SK-N-SH (cell line): ENCODE measurements at regions not wholly inside any gene's neighbourhood (a gene's known extent, or its start where the extent isn't known, plus 50 kb on each side); places are given as distances from the start of the nearest gene placed in this dataset.
"Not testable (repeated sequence)": the region's sequence is repeated elsewhere in the genome, so short reads cannot be mapped to it uniquely, and the experiment has no call there.

ENCODE experiments used
- CTCF ChIA-PET: fragments of 300-600, 350-600 bp; formaldehyde crosslinking; extraction: SDS; loops from one replicate; lab custom pipeline; 2021; lab: Yijun Ruan, JAX
- POLR2A ChIA-PET: fragments of 350-600 bp; sonication (Branson Sonifier 250); formaldehyde crosslinking; extraction: SDS; loops from one replicate; lab custom pipeline; 2020; ENCODE audit warnings: antibody characterized with exemption, inconsistent platforms; lab: Yijun Ruan, JAX
- DNase-seq: peaks from one replicate; pipeline ENCODE4 v3.0.0; 2012
- H2AFZ ChIP-seq: fragments of 200-600 bp; sonication (generic); 2 replicates; pipeline ENCODE4 v1.8.1; 2016; ENCODE audit warnings: antibody characterized with exemption, mild to moderate bottlenecking, low read depth
- H3F3A ChIP-seq: fragments of 200-600 bp; sonication (generic); replicated peaks from 2 replicates; pipeline ENCODE3; 2016; ENCODE audit warnings: antibody characterized with exemption, mild to moderate bottlenecking; ENCODE audit not compliant: insufficient read depth
- H3K27ac ChIP-seq, 2 experiments: fragments of 200-500 bp in 1 of 2; fragments of 200-600 bp in 1 of 2; sonication (Bioruptor generic) in 1 of 2; sonication (generic), shearing (Covaris generic) in 1 of 2; 2 replicates each; pipeline versions ENCODE4 v1.5.1 to v1.6.1; 2014 to 2016; ENCODE audit warnings: low read depth in 2 of 2, inconsistent platforms in 1 of 2, low read length in 1 of 2, mild to moderate bottlenecking in 1 of 2, mixed read lengths in 1 of 2
- H3K27me3 ChIP-seq: fragments of 200-600 bp; sonication (generic), shearing (Covaris generic); 2 replicates; pipeline ENCODE4 v1.6.1; 2016; ENCODE audit warnings: mixed run types; ENCODE audit not compliant: insufficient read depth
- H3K36me3 ChIP-seq, 2 experiments: fragments of 200-500 bp in 1 of 2; fragments of 200-600 bp in 1 of 2; sonication (Bioruptor generic) in 1 of 2; sonication (generic) in 1 of 2; replicated peaks in 1 of 2; 2 replicates each; pipeline versions ENCODE3 to v1.5.1; 2014 to 2016; ENCODE audit warnings: low read length in 1 of 2, mild to moderate bottlenecking in 1 of 2; ENCODE audit not compliant: insufficient read depth in 2 of 2, control insufficient read depth in 1 of 2
- H3K4me1 ChIP-seq, 2 experiments: fragments of 200-500 bp in 1 of 2; fragments of 200-600 bp in 1 of 2; sonication (Bioruptor generic) in 1 of 2; sonication (generic), shearing (Covaris generic) in 1 of 2; 2 replicates each; pipeline versions ENCODE4 v1.5.1 to v1.6.1; 2014 to 2016; ENCODE audit warnings: low read depth in 1 of 2, low read length in 1 of 2, mixed run types in 1 of 2; ENCODE audit not compliant: insufficient read depth in 2 of 2, control insufficient read depth in 1 of 2
- H3K4me2 ChIP-seq: fragments of 200-600 bp; sonication (generic), shearing (Covaris generic); 2 replicates; pipeline ENCODE4 v1.6.1; 2017; ENCODE audit warnings: mixed run types
- H3K4me3 ChIP-seq, 2 experiments: fragments of 200-500 bp in 1 of 2; fragments of 200-600 bp in 1 of 2; sonication (Bioruptor generic) in 1 of 2; sonication (generic), shearing (Covaris generic) in 1 of 2; 2 replicates each; pipeline versions ENCODE4 v1.5.1 to v1.8.1; 2014 to 2016; ENCODE audit warnings: low read depth in 2 of 2, inconsistent platforms in 1 of 2, low read length in 1 of 2, mild to moderate bottlenecking in 1 of 2, mixed read lengths in 1 of 2, moderate library complexity in 1 of 2
- H3K79me2 ChIP-seq: fragments of 200-600 bp; sonication (generic); 2 replicates; pipeline ENCODE4 v1.8.1; 2017; ENCODE audit warnings: mild to moderate bottlenecking; ENCODE audit not compliant: insufficient read depth
- H3K9ac ChIP-seq: fragments of 200-600 bp; sonication (generic); 2 replicates; pipeline ENCODE4 v1.6.1; 2017; ENCODE audit warnings: mixed run types
- H3K9me2 ChIP-seq: fragments of 200-600 bp; sonication (generic); 2 replicates; pipeline ENCODE4 v1.6.1; 2017; ENCODE audit warnings: mixed run types
- H3K9me3 ChIP-seq: fragments of 200-600 bp; sonication (generic); 2 replicates; pipeline ENCODE4 v1.6.1; 2017; ENCODE audit warnings: mixed run types, mild to moderate bottlenecking, moderate library complexity
- H4K20me1 ChIP-seq: fragments of 200-600 bp; sonication (generic); 2 replicates; pipeline ENCODE4 v1.6.1; 2017; ENCODE audit warnings: mild to moderate bottlenecking, mixed run types; ENCODE audit not compliant: insufficient read depth
- CTCF ChIP-seq: fragments of 200-600 bp; sonication (generic); IDR thresholded peaks from 2 replicates; pipeline ENCODE4 v1.6.1; 2017; ENCODE audit warnings: antibody characterized with exemption, mild to moderate bottlenecking, moderate library complexity
- WGBS: methylation state at CpG from one replicate; pipeline ENCODE4 v1.1.6; 2017; ENCODE audit warnings: low lambda C conversion rate; 5-methylcytosine and 5-hydroxymethylcytosine counted together

GRCh38 chr10:38242061-38242649 lies 148.0 kb downstream of the ZNF37A start:
- H3K4me1 ChIP-seq, H3K9me3 ChIP-seq, CTCF ChIA-PET, H3F3A ChIP-seq, H3K36me3 ChIP-seq, H3K4me2 ChIP-seq, H3K4me3 ChIP-seq, POLR2A ChIA-PET, H4K20me1 ChIP-seq, H3K27ac ChIP-seq, H2AFZ ChIP-seq, H3K9ac ChIP-seq, H3K79me2 ChIP-seq, DNase-seq, H3K9me2 ChIP-seq, H3K27me3 ChIP-seq: not testable (repeated sequence)
- WGBS, result 2% methylated on average over 2 of the region's 2 CpGs

- WGBS, result 0% methylated on average over 1 of the region's 1 CpG
Observed at GRCh38 chr10:38248113-38248512, 154.0 kb downstream of the ZNF37A start.

GRCh38 chr10:38252551-38252950 lies 158.4 kb downstream of the ZNF37A start:
- H3K4me2 ChIP-seq, H3K36me3 ChIP-seq, H3F3A ChIP-seq, H3K9ac ChIP-seq, H3K4me1 ChIP-seq, H3K4me3 ChIP-seq, CTCF ChIA-PET, H3K9me3 ChIP-seq, H3K9me2 ChIP-seq, H2AFZ ChIP-seq, DNase-seq, H3K27me3 ChIP-seq, H3K27ac ChIP-seq, H4K20me1 ChIP-seq, POLR2A ChIA-PET, H3K79me2 ChIP-seq: not testable (repeated sequence)
- peak; percentile 38; the same call in 1 of the 2 replicates for TF ChIP-seq CTCF
- WGBS, result 12% methylated on average over 6 of the region's 6 CpGs

More at GRCh38 chr10:38248113-38248512, 154.0 kb downstream of the ZNF37A start:
- H4K20me1 ChIP-seq, CTCF ChIA-PET, H3K4me3 ChIP-seq, POLR2A ChIA-PET, H3K36me3 ChIP-seq, H3K27ac ChIP-seq, H3K4me1 ChIP-seq, H3K9me2 ChIP-seq, H3K9me3 ChIP-seq, H3K79me2 ChIP-seq, H3K27me3 ChIP-seq, H2AFZ ChIP-seq, H3K9ac ChIP-seq, H3K4me2 ChIP-seq, DNase-seq, H3F3A ChIP-seq: not testable (repeated sequence)

- H3K4me1 ChIP-seq, H2AFZ ChIP-seq, H3K9me3 ChIP-seq, H3K4me2 ChIP-seq, H3K4me3 ChIP-seq, H3K27ac ChIP-seq, H3K9me2 ChIP-seq, DNase-seq, H3F3A ChIP-seq, H3K9ac ChIP-seq, CTCF ChIA-PET, POLR2A ChIA-PET, H3K36me3 ChIP-seq, H3K27me3 ChIP-seq, H3K79me2 ChIP-seq, H4K20me1 ChIP-seq: not testable (repeated sequence)
- 4% methylated on average over 6 of the region's 6 CpGs for WGBS
Observed at GRCh38 chr10:38267555-38267954, 173.4 kb downstream of the ZNF37A start.

GRCh38 chr10:38271031-38271430 lies 176.9 kb downstream of the ZNF37A start:
- POLR2A ChIA-PET, DNase-seq, H2AFZ ChIP-seq, H3K27ac ChIP-seq, H3K9me2 ChIP-seq, H3K4me3 ChIP-seq, H3F3A ChIP-seq, H3K4me2 ChIP-seq, H4K20me1 ChIP-seq, H3K9ac ChIP-seq, H3K27me3 ChIP-seq, H3K4me1 ChIP-seq, H3K9me3 ChIP-seq, CTCF ChIA-PET, H3K79me2 ChIP-seq, H3K36me3 ChIP-seq: not testable (repeated sequence)
- 13% methylated on average over 3 of the region's 3 CpGs for WGBS

- H2AFZ ChIP-seq, H3K4me1 ChIP-seq, CTCF ChIA-PET, DNase-seq, H3F3A ChIP-seq, H4K20me1 ChIP-seq, H3K9ac ChIP-seq, H3K9me2 ChIP-seq, H3K4me3 ChIP-seq, H3K27me3 ChIP-seq, H3K79me2 ChIP-seq, H3K27ac ChIP-seq, POLR2A ChIA-PET, H3K4me2 ChIP-seq, H3K36me3 ChIP-seq, H3K9me3 ChIP-seq: not testable (repeated sequence)
- 0% methylated on average over 2 of the region's 2 CpGs for WGBS
Observed at GRCh38 chr10:38274879-38275278, 180.7 kb downstream of the ZNF37A start.
